ENCODE measurements at regions not wholly inside any gene's neighbourhood (a gene's known extent, or its start where the extent isn't known, plus 50 kb on each side); places are given as distances from the start of the nearest gene placed in this dataset.

DNA sequence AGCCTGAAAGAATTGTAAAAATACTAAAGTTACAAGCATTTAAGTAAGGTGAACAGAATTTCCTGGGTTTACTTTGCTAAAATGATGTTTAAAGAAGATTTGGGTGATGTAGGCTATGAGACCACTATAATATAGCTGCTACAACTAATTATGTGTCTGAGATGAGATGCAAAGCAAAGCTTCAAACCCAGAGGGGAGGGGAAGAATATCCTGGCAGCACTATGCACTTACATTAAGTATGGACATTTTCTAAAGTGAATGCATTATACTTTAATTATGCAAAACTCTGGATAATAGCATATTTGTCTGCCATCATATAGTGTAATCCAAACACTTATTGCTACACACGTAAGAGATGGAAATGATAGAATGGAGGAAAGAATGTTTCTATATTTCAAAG, 1003.7 kb downstream of the GALC start:
- TF ChIP-seq, protein P1, sequence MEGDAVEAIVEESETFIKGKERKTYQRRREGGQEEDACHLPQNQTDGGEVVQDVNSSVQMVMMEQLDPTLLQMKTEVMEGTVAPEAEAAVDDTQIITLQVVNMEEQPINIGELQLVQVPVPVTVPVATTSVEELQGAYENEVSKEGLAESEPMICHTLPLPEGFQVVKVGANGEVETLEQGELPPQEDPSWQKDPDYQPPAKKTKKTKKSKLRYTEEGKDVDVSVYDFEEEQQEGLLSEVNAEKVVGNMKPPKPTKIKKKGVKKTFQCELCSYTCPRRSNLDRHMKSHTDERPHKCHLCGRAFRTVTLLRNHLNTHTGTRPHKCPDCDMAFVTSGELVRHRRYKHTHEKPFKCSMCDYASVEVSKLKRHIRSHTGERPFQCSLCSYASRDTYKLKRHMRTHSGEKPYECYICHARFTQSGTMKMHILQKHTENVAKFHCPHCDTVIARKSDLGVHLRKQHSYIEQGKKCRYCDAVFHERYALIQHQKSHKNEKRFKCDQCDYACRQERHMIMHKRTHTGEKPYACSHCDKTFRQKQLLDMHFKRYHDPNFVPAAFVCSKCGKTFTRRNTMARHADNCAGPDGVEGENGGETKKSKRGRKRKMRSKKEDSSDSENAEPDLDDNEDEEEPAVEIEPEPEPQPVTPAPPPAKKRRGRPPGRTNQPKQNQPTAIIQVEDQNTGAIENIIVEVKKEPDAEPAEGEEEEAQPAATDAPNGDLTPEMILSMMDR (IDR thresholded peaks at IDR 0.05): no peak
- TF ChIP-seq POLR2A (IDR thresholded peaks at IDR 0.05): no peak

Measured in right lobe of liver (tissue), 4 donors.